Astrocyte of the hippocampus (primary cell): ENCODE measurements at regions not wholly inside any gene's neighbourhood (a gene's known extent, or its start where the extent isn't known, plus 50 kb on each side); places are given as distances from the start of the nearest gene placed in this dataset.
A peak's percentile ranks its signal among the peaks of the same experiment; 100 is the strongest.
"Not testable (repeated sequence)": the region's sequence is repeated elsewhere in the genome, so short reads cannot be mapped to it uniquely, and the experiment has no call there.

Experiments
- DNase-seq: peaks from one replicate; pipeline ENCODE4 v3.0.0; 2011; ENCODE audit warnings: low read depth, low spot score

DNA sequence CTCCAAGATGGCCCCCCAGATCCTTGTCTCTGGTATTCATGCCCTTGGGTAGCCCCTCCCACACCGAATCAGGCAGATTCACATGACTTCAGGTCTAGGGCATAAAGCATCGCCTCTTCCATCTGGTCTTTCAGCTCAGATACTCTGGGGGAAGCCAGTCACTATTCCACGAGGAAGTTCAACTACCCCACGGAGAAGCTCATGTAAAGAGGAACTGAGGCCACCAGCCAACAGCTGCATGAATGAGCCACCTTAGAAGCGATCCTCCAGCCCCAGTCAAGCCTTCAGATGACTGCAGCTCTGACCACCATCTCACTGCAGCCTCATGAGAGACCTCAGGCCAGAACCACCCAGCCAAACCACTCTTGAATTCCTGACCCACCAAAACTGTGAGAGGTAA is 54.1 kb downstream of the SOCS3 start:
- no peak for DNase-seq

DNA sequence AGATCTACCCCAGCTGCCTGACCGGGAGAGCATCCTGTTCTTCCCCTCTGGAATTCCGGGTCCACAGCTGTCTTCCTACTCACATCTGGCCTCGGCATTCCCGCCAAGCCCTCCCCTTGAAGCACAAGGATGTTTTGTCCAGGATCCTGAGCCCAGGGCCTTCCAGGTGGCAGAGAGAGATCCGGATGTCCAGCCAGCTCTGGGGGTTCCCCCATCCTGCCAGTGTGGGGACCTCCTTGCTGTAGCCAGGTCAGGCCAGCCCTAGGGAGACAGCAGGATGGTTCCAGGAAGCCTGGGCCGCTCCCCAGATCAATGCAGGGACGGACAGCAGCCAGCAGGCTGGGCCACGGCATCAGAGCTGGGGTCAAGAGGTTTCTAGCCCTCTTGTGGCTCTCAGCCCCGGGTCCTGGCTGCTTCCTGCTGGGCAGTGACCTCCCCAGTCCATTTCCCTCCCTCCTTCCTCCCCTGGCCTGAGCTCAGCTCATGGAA is 55.3 kb downstream of the SOCS3 start:
- DNase-seq: no peak

DNA sequence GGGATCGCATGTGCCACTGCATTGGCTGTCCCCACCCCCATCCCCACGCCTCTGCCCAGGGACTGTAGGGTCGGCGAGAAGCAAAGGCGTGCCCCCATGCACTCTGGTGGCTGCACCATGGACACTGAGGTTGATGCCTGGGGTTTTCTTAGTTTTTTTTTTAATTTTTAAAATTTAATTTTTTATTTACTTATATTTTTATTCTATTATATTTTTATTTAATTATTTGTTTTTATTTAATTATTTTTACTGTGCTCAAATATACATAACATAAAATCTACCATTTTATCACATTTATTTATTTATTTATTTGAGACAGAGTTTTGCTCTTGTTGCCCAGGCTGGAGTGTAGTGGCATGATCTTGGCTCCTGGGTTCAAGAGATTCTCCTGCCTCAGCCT is 57.4 kb downstream of the SOCS3 start:
- no peak for DNase-seq

DNA sequence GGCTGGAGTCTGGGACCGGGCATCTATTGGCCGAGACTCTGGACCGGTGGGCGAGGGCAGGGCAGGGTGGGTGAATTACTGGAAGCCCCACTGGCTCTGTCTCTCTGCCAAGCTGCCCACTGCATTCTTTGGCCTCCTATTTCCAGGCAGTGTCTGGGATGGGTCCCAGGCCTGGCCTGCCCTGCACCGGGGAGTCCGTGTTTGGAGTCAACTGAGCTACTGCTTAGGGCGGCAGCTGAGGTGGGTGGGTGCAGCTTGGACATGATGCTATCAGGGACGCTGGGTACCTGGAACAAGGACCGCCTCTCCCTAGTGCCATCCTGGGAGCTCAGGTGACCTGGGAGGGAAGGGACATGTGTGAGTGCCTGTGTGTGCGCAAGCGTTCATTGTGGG is 58.1 kb downstream of the SOCS3 start:
- DNase-seq: no peak

DNA sequence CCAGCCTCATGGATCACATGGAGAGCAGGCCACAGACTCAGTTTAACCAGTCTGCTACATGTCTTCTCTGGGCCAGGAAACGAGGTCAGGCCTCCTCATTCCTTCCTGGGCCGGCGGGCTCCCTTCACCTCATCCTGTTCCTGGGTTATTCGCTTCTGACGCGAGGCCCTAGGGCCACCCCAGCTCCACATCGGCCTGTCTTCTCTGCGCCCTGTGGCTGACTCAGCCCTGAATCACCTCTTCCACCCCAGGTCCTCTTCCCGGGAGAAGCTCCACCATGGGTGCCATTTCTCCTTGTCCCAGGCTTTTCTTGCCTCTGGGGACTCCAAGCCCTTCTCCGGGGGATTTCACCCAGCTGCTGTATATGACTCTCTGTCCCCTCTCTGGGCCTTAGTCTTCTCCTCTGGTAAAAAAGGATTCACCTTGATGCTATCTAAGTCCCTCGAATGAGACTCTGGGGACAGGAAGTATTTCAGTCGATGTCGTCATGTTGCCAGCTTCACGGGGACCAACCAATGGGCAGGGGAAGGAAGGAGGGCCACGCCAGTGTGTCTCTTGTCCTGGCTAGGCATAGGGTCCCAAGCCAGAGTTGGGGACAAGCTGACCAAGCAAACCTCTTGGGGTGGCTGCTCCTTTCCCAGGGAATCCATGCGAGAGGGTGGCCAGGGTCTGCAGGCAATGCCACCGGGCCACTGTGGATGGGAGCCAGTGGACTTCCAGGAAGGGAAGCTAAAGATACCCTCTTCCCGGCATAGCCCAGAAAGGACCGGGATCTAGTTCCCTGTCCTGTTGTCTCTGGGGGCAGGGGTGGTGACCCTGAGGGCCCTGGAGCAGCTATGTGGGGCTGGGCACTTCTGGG is 58.7 kb downstream of the SOCS3 start:
- no peak for DNase-seq

DNA sequence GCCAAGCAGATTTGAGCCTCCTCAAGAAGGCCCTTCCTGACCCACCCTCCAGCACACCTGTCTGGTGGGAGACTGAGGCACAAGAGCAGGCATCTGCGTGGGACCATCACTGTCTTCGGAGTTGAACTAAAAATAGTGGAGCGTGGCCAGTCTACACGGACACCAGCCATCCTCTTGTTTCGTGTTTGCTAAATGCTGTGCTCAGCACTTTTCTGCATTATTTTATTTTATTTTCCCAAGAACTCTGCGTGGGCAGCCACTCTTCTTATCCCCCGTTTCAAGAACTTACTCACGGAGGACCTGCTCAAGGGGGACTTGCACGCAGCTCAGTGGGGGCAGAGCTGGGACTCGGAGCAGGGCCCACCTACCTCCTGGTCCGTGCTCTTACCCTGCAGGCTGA is 60.8 kb downstream of the SOCS3 start:
- DNase-seq: no peak

DNA sequence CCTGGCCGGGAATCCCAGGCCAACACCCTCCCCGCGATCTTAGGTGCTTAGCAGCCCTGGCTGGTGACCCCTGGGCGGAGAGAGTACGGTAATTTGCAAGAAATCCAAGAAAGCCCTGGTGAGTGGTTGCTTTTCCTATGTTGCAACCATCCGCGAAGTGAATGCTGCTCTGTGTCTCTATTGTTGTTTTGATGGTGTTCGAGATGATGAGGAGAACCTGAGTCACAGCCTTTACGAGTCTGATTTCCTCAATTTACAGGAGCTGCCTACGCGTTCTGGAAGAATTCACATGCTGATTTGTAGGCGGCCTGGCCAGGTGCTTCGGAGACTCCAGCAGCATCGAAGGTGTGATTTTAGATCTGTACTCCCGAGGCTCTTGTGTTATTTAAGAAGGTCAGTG is 63.3 kb downstream of the TMEM235 start:
- DNase-seq: peak; percentile 42

DNA sequence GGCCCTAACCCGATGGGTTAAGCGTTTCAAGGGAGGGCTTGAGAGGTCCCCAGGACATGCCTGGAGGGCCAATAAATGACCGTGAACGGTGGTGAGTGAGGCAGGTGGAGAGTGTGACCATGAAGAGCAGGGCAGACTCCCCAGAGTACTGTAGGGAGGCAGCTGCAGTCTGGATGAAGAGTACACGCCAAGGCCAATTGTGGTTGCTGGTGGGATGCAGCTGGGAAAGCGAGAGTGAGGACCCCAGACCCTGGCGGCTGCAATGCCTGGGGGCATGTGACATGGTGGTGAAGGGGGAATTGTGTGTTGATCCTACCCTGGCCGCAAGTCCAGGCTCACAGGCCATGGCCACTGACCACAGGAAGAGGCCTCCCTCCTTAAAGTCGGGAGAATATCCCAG is 62.9 kb downstream of the TMEM235 start:
- DNase-seq: no peak

DNA sequence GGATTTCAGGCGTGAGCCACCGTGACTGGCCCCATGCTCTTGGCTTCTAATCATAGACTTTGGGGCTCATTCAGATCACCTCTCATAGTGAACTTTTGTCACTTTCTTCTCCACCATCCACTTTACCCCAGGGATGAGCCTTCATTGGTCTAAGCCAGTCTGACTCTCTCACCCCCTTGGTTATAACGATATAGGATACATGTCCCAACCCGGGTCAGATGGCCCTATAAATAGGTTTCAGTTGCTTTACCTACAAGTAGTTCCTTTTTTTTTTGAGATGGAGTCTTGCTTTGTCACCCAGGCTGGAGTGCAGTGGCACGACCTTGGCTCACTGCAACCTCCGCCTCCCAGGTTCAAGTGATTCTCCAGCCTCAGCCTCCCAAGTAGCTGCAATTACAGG is 61.7 kb downstream of the TMEM235 start:
- DNase-seq: not testable (repeated sequence)

DNA sequence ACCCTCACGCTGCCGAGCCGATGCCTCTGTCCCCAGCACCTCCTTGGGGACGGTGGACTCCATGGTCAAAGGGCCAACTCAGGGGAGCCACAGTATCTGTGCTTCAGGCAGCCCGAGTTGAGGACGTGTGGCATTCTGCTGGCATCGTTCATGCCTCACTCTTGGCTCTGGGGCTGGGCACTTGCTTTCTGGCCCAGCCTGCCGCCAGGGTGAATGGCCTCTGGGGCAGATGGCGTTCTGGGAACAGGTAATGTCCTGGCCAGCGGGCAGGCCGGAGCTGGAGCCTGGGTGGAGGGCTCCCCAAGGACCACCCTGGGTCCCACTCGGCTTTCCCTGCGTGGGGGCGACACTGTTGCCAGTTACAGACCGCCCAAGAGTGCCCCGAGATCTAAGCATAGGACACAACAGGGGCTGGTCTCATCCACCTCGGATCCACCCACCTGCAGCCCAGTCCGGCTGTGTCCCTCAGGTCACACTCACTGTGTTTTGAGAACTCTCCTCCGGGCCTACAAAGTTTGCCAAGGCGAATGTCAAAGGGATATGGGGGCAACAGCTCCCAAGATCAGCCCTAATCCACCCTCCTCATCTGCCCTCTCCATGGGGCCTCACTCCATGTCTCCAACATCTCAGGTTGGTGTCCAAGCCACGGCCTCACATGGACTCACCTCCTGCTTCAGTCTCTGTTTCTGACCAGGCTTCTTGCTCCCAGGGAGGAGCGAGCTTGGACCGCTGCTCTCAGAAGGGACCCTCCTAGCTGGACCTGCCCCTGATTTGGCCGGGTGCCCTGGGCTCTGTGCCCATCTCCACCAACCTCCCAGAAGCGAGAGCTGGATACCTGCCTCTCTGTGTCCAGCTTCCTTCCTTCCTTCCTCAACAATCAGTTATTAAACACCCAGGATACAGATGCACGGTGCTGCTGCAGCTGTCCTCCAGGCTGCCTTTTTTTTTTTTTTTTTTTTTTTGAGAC is 60.8 kb downstream of the TMEM235 start:
- DNase-seq: no peak

DNA sequence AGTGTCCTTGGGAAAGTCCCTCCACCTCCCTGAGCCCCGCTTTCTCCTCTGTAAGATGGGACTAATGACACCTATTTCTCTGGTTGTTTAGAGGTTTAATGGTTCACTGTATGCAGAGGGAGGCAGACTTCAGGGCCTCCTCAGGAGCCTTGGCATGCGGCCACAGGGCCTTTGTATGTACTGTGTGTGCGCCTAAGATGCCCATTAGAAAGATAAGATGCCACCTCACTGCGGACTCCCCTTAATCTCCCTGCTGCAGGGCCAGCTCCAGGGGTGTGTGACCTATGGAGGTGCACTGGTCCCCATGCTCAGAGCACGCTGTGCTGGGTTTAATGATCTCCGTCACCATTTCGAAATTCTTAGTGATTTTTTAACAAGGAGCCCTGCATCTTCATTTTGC is 59.3 kb downstream of the TMEM235 start:
- no peak for DNase-seq
